ENCODE measurements at regions not wholly inside any gene's neighbourhood (a gene's known extent, or its start where the extent isn't known, plus 50 kb on each side); places are given as distances from the start of the nearest gene placed in this dataset.

- TF ChIP-seq EP300 (IDR thresholded peaks at IDR 0.05; ENCODE audit: low read length) = no peak
- TF ChIP-seq ZNF740 (CRISPR knock-in tag; IDR thresholded peaks at IDR 0.05) = no peak
- TF ChIP-seq ZNF740 (tag; IDR thresholded peaks at IDR 0.05) = no peak
- TF ChIP-seq NCOA1 (IDR thresholded peaks at IDR 0.05; ENCODE audit: low read depth) = no peak
- TF ChIP-seq CTCF (IDR thresholded peaks at IDR 0.05 in 2 of 3, conservative IDR thresholded peaks at IDR 0.05 in 1 of 3; ENCODE audit: insufficient read depth in 2 of 3, low read depth in 1 of 3, low read length in 3 of 3) = no peak
- no peak for TF ChIP-seq SREBF1 (IDR thresholded peaks at IDR 0.05; ENCODE audit: borderline replicate concordance, low read depth, low read length)
- TF ChIP-seq PREB (CRISPR knock-in tag; IDR thresholded peaks at IDR 0.05) = no peak
- TF ChIP-seq CHD2 (IDR thresholded peaks at IDR 0.05; ENCODE audit: low read depth, low read length) = no peak
- no peak for TF ChIP-seq NR3C1 (CRISPR knock-in tag; IDR thresholded peaks at IDR 0.05)
- TF ChIP-seq EZH2 (IDR thresholded peaks at IDR 0.05; ENCODE audit: borderline replicate concordance, low read depth, low read length) = no peak
Measured at GRCh38 chr9:99737649-99738048, 84.0 kb upstream of the NR4A3 start.
